ENCODE measurements at regions not wholly inside any gene's neighbourhood (a gene's known extent, or its start where the extent isn't known, plus 50 kb on each side); places are given as distances from the start of the nearest gene placed in this dataset.
"Not testable (repeated sequence)": the region's sequence is repeated elsewhere in the genome, so short reads cannot be mapped to it uniquely, and the experiment has no call there.

DNA sequence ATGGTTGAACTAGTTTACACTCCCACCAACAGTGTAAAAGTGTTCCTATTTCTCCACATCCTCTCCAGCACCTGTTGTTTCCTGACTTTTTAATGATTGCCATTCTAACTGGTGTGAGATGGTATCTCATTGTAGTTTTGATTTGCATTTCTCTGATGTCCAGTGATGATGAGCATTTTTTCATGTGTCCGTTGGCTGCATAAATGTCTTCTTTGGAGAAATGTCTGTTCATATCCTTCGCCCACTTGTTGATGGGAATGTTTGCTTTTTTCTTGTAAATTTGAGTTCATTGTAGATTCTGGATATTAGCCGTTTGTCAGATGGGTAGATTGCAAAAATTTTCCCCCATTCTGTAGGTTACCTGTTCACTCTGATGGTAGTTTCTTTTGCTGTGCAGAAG lies 155.0 kb upstream of the CNKSR2 start:
- not testable (repeated sequence) for DNase-seq (ENCODE audit: low spot score)

DNA sequence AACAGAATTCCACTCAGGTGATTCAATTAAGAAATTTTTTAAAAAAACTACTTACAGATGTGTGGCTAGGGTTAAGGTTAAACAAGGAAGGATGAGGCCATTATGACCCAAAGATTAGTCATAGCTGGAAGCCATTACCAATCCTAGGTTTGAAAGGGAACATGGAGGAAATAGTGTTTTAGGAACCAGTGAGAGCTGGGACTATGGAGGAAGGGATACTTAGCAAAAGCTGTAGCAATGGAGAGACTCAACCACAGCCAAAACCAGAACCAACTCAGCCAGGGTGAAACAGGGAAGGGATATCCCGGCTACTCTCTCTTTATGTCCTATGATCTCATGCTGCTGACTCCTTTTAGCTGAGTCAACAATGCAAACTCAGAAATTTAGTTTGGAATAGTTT lies 148.6 kb upstream of the CNKSR2 start:
- no peak for DNase-seq (ENCODE audit: low spot score)

DNA sequence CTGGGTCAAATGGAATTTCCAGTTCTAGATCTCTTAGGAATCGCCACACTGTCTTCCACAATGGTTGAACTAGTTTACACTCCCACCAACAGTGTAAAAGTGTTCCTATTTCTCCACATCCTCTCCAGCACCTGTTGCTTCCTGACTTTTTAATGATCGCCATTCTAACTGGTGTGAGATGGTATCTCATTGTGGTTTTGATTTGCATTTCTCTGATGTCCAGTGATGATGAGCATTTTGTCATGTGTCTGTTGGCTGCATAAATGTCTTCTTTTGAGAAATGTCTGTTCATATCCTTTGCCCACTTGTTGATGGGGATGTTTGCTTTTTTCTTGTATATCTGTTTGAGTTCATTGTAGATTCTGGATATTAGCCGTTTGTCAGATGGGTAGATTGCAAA lies 145.2 kb upstream of the CNKSR2 start:
- not testable (repeated sequence) for DNase-seq (ENCODE audit: low spot score)

- DNase-seq (ENCODE audit: low spot score) = no peak
These were observed 119.1 kb upstream of the CNKSR2 start for GRCh38 chrX:21255032-21255618.

DNA sequence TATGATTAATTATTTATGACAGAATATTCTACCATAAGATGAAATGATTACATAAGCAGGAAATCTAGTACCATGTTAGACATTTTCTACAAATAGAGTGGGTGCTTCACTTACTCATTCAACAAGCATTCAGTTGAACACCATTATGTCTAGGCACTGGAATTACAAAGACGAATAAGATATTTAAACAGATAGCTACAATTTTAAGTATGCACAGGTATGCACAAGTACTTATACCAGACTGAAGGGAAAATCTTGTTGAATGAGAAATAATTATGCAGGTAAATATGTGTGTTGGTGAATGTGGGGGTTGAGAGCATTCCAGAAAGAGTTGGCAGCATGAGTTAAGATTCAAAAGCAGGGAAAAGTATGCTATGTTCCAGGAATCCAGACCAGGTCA lies 107.3 kb upstream of the CNKSR2 start:
- no peak for DNase-seq (ENCODE audit: low spot score)

GRCh38 chrX:21276736-21277433 lies 97.3 kb upstream of the CNKSR2 start:
- no peak for DNase-seq (ENCODE audit: low spot score)

- DNase-seq (ENCODE audit: low spot score) = no peak
These were observed 85.0 kb upstream of the CNKSR2 start for GRCh38 chrX:21289232-21289631.

- DNase-seq (ENCODE audit: low spot score) = no peak
These were observed 78.9 kb upstream of the CNKSR2 start for GRCh38 chrX:21295246-21295820.

GRCh38 chrX:21305799-21306336 lies 68.3 kb upstream of the CNKSR2 start:
- DNase-seq (ENCODE audit: low spot score) = no peak

DNA sequence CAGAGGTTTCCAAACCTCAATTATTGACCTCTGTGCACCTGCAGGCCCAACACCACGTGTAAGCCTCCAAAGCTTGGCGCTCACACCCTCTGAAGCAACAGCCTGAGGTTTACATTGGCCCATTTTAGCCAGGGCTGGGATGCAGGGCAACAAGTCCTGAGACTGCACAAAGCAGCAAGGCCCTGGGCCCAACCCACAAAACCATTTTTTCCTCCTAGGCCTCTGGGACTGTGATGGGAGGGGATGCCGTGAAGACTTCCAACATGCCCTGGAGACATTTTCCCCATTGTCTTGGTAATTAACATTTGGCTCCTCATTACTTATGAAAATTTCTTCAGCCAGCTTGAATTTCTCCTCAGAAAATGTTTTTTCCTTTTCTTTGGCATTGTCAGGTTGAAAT lies 54.9 kb upstream of the CNKSR2 start:
- DNase-seq (ENCODE audit: low spot score) = no peak

All from globus pallidus (tissue), 1 donor.